DMS153 (cell line): ENCODE measurements at regions not wholly inside any gene's neighbourhood (a gene's known extent, or its start where the extent isn't known, plus 50 kb on each side); places are given as distances from the start of the nearest gene placed in this dataset.

Source experiments
- DNase-seq: peaks from one replicate; lab custom pipeline; 2025; lab: John Stamatoyannopoulos, UW

- no peak for DNase-seq
These were observed 152.2 kb upstream of the AFDN start for GRCh38 chr6:167674486-167674885.

GRCh38 chr6:167676000-167676665 lies 150.6 kb upstream of the AFDN start:
- DNase-seq, result no peak

DNA sequence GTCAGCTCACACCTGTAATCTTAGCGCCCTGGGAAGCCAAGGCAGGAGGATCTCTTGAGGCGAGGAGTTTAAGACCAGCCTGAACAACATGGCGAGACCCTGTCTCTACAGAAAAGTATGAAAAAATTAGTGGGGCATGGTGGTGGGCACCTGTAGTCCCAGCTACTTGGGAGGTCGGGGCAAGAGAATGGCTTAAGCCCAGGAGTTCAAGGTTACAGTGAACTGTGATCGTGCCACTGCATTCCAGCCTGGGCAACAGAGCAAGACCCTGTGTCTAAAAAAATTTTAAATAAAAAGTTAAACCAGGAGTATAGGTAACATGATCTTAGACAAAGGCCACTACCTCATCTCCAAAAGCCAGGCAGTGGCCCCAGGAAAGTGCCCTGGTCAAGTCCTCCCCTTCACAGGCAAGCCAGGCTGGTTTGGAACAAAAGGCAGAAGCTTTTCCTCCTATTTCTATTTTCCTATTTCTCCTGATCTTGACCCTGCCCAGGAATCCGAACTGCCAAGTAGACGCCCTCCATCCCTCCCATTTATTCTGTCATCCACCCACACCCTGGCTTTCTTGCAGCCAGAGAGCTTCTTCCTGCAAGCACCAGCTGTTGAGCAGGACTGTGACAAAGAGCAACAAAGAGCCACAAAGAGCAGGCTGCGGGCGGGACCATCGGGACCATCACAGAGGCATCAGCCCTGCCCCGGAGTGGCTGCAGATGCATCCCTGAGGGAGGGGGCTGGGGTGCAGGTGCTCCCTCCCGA lies 149.9 kb upstream of the AFDN start:
- DNase-seq, result no peak

GRCh38 chr6:167677422-167677789 lies 149.3 kb upstream of the AFDN start:
- DNase-seq, result no peak

DNA sequence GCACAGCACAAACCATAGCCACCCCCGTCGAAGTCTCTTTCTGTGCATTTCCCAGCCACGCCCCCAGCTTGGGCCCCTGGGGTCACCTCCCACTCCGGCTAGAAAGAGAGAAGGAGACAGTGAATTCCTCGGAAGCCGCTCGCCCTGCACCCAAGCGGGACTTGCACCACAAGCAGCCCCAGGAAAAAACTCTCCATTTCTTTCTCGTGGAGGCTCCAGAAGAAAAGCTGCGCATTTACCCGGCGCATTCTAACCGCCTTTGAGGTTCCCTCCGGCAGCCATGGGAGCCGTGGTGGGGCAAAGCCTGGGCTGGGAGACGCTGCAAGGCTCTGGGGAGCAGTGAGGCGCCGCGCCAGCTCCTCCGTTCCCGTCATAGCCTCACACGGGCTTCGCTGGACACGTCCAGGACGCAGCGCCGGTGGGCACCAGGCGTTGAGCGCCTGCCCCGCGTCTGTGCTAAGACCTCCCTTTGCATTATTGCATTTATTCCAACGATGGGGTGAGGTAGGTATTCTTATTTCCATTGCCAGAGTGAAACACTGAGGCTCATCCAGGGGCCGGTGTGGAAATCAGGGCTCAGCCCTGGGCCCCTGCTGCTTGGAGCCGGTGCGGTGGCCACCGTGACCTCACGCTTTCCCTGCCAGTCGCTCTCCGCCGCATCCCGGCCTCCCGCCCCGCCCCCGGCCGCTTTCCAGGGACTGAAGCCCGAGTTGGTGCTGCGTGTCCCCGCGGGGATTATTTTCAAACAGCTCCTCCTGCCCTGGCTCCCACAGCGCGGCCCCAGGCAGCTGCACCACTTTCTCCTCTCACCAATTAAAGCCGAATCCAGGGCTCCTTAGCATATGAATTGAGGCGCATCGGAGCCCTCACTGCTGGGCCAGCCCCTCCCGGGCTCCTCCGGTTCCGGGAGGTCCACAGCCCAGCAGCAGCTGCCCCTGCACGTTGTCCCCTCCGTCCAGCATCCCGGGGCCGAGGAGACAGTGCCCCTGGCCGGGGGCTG lies 148.3 kb upstream of the AFDN start:
- no peak for DNase-seq

DNA sequence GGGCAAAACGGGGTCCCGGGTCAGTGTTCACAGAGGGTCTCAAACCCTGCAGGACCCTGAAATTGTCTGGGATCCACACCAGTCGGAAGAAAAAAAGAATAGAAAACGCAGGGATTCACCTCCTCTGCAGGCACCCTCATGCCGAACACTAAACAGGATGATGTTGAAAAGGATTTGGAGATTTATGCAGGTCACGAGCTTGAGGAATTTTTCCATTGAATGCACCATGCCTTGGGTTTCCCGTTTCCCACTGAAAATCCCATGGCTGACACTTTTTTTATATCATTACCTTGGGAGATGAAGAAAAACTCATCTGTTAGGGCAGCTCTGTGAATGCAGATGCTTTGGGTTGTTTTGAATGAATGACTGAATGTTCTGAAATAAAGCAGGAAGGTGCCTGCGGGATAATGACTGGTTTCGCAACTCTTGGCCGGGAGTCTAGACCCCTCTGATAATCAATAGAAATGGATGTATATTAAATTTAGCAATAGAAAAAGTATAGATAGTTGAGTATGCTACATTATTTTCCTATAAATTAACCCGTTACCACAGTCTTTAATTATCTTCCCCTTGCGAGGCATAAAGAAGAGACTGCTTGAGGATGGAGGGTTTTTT lies 147.5 kb upstream of the AFDN start:
- DNase-seq, result no peak

DNA sequence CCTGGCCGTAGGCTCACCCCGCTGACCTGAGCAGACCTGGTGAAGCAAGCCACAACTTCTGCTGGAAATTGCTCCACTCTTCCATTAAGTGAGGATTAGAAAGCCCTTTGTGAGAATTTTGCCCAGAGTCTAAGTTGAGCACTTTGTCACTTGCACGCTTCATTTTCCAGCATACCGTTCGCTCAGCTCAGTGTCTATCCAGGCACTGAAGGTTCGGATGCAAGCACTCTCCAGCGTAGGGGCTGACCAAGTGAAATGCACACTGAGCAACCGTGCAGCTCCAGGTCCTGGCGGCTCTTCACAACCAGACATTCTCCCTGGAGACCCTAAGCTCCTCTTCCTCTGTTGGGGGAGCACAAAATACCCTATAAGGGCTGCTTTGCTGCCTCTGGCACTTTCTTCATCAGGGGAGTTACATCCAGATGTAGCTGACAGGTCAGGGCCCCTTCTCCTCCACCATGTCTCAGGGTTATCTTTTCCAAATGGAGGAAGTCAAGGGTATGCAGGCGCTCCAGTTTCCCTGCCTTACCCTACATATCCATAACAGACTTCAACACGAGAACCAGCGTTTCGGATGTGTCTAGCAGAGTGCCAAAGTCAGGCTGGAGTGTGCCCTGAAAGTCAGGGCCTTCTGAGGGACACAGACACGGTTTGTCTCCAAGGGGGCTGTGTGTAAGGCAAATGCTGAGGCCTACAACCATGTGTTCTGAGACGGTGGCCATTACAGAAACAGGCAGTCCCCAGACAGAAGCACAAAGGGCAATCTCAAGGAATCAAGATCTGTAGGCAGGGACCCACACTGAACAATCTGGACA lies 146.7 kb upstream of the AFDN start:
- DNase-seq, result no peak

- DNase-seq, result no peak
These were observed 146.0 kb upstream of the AFDN start for GRCh38 chr6:167680605-167681149.

- DNase-seq, result no peak
These were observed 144.6 kb upstream of the AFDN start for GRCh38 chr6:167682125-167682524.

- DNase-seq, result no peak
These were observed 144.1 kb upstream of the AFDN start for GRCh38 chr6:167682546-167683027.

GRCh38 chr6:167683028-167683862 lies 143.5 kb upstream of the AFDN start:
- DNase-seq, result no peak

DNA sequence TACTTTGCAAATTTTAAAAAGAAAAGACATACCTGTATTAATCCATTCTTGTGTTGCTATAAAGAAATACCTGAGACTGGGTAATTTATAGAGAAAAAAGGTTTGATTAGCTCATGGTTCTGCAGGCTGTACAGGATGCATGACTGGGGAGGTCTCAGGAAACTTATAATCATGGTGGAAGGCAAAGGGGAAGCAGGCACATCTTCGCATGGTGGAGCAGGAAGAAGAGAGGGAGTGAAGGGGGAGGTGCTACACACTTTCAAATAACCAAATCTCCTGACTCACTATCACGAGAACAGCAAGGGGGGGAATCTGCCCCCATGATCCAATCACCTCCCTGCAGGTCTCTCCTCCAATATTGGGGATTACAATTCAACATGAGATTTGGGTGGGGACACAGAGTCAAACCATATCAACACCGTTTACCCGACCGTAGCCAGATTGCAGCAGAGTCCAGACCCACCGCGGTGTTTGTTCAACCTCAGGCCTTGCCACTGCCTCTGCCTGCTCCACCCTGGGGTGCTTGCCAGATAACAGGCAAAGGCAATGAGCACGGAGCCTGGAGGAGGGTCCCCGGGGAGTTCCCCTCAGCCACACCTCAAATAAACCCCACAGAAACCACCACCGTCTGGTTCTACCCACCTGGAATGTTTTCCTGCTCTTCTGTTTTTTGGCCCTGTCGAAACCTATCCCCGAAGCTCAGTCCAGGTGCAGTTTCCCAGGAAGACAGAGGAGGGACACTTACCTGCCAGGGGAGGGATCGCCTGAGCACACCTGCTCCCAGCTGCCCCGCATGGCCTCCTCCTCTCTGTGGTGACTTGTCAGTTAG lies 142.2 kb upstream of the AFDN start:
- DNase-seq, result peak; percentile 76

GRCh38 chr6:167685654-167686053 lies 141.1 kb upstream of the AFDN start:
- no peak for DNase-seq

DNA sequence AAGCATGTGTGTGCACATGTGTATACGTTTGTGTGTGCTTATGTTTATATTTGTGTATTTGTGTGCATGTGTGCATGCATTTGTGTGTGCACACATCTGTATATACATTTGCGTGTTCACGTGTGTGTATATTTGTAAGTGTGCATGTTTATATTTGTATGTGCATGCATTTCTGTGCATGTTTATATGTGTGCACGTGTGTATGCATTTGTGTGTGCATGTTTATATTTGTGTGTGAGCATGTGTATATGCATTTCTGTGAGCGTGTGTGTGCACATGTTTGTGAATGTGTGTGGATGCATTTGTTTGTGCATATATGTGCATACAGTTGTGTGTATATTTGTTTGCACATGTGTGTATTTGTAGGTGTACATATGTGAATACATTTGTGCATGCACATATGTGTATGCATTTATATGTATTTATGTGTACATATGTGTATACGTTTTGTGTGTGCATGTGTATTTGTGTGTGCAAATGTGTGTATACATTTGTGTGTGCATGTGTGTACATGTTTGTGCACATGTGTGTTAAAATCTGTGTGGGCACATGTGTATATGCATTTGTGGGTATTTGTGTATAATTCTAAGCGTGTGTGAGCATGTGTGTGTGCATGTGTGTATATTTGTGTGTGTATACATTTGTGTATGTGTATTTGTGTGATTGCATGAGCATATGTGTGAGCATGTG lies 140.4 kb upstream of the AFDN start:
- no peak for DNase-seq

- DNase-seq, result no peak
These were observed 139.5 kb upstream of the AFDN start for GRCh38 chr6:167687116-167687725.

DNA sequence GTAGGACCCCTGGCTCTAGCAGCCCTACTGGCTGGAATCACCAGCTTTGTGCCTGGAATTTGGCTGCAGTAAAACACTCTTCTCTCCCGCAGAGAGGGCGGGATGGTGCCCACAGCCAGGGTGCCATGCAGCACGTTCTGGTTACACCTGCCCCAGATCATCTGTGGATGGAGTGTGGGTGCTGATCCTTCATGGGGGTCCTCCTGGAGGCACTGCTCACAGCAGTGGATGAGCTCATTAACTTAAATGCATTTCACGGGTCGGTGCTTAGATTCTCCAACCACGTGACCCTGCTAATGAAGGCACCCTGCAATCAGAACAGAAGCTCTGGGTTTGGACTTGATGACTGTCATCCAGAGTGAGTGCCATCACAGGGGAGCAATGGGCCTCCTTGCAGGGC lies 138.6 kb upstream of the AFDN start:
- DNase-seq, result no peak

DNA sequence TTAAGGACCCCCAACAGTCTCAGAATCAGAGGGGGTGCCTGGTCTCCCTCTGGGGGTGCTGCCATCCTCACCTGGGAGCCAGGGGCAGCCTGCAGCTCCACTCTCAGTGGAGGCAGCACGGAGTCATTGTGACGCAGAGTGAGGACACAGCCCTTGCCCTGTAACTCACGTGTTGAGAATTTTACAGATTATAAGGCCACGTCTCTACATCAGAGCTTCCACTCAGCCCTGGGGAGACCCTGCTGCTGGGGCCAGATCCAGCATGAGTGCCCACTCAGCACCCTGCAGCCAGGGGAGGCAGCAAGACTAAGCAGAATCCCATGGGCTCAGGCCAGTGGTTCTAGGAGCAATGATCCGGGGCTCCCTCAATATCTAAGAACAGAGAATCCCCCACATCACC lies 137.4 kb upstream of the AFDN start:
- DNase-seq, result no peak

DNA sequence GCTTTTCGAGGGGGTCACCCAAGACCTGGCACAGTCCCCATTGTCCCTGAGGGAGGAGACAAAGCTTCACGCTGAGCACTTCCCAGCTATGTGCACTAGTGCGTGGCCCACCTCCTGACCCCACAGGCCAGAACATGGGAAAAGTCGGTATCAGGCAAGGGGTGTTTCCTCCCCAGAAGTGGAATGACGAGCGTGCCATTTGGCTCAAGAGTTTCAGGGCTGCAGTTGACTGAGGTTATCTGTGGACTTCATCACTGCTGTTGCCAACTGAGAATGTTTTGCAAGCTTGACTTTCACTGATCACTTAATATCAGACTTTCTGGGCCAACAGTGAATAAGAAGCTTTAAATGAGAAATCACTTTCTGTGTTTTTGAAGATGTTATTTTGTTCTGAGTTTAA lies 137.0 kb upstream of the AFDN start:
- DNase-seq, result no peak
